Breast epithelium (tissue), 4 donors: ENCODE measurements at regions not wholly inside any gene's neighbourhood (a gene's known extent, or its start where the extent isn't known, plus 50 kb on each side); places are given as distances from the start of the nearest gene placed in this dataset.
A peak's percentile ranks its signal among the peaks of the same experiment; 100 is the strongest.

ENCODE experiments used
- DNase-seq, 2 donors: peaks; one replicate each; pipeline ENCODE4 v3.0.0-alpha.2; 2019; ENCODE audit warnings: low spot score in 2 of 2
- H3K27ac ChIP-seq, 2 donors: fragments of 200-600 bp; sonication (generic) in 1 of 2; one replicate each; pipeline ENCODE4 v1.5.1; 2016 to 2019; ENCODE audit warnings: mild to moderate bottlenecking in 1 of 2
- H3K27me3 ChIP-seq, 2 donors: fragments of 200-600 bp; sonication (generic) in 1 of 2; one replicate each; pipeline versions ENCODE4 v1.5.1 to v1.6.0; 2017 to 2019; ENCODE audit warnings: control low read depth in 1 of 2, mild to moderate bottlenecking in 1 of 2
- H3K36me3 ChIP-seq: fragments of 200-600 bp; one replicate; pipeline ENCODE4 v1.5.1; 2019
- H3K4me1 ChIP-seq, 2 donors: fragments of 200-600 bp; sonication (generic); one replicate each; pipeline ENCODE4 v1.5.1; 2016 to 2019; ENCODE audit warnings: control low read depth in 1 of 2
- H3K4me3 ChIP-seq, 3 donors: fragments of 200-600 bp; sonication (generic); 1 replicate in 2 of 3; 2 replicates in 1 of 3; pipeline ENCODE4 v1.5.1; 2016 to 2019; ENCODE audit warnings: mild to moderate bottlenecking in 3 of 3, moderate library complexity in 2 of 3
- H3K9me3 ChIP-seq, 2 donors: fragments of 200-600 bp; sonication (generic) in 1 of 2; one replicate each; pipeline ENCODE4 v1.5.1; 2016 to 2019; ENCODE audit warnings: control low read depth in 1 of 2
- POLR2A ChIP-seq: fragments of 450-650 bp; IDR thresholded peaks from one replicate; pipeline ENCODE4 v1.6.1; 2016; ENCODE audit warnings: antibody characterized with exemption, mild to moderate bottlenecking, moderate library complexity
- POLR2AphosphoS5 ChIP-seq, 3 donors: sonication (generic); formaldehyde crosslinking; IDR thresholded peaks; one replicate each; pipeline ENCODE4 v1.6.1; 2017; ENCODE audit warnings: antibody characterized with exemption in 3 of 3
- intact Hi-C: fragments of 100-400 bp; cut with DNase I; formaldehyde crosslinking; loops from one replicate; pipeline ENCODE4 v1.15.1; 2023; ENCODE audit warnings: low total_unique reads
- TF ChIP-seq, protein P1 (sequence below), 3 donors: fragments of 450-650 bp; IDR thresholded peaks; one replicate each; pipeline ENCODE4 v1.5.1; 2016 to 2017; ENCODE audit warnings: antibody characterized with exemption in 3 of 3, mild to moderate bottlenecking in 3 of 3, moderate library complexity in 3 of 3

DNA sequence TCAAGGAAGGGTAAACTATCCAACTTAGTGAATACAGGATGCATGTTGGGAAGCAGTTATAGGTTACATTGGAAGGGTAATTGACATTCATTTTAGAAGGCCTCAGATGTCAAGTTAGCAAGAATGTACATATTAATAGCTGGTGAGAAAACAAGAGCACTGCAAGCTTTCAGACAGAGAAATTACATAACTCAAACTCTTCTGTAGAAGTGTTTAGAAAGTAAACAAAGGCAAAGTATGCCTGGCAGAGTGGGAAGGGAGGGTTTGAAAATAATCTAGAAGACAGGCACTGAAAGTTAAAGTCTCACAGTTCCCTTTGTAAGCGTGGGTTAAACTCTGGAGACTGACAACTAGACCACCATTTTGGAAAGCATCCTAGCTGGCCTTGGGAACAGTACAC lies 406.2 kb downstream of the ANKRD50 start:
- H3K27ac ChIP-seq, result no peak overlapping the region

GRCh38 chr4:124307143-124307542 lies 405.4 kb downstream of the ANKRD50 start:
- no peaks in the 10 kb centered on the region for H3K4me1 ChIP-seq
- H3K27ac ChIP-seq, result no peak overlapping the region
- H3K9me3 ChIP-seq, result no peaks in the 10 kb centered on the region
- no peak overlapping the region for H3K4me3 ChIP-seq
- no peak for TF ChIP-seq POLR2A
- H3K36me3 ChIP-seq, result no peaks in the 10 kb centered on the region
- intact Hi-C loops, result no loop called here
- DNase-seq, result no peak
- no peaks in the 10 kb centered on the region for H3K27me3 ChIP-seq

More for the DNA sequence above, 406.2 kb downstream of the ANKRD50 start:
- no peaks in the 10 kb centered on the region for H3K27me3 ChIP-seq
- no peaks in the 10 kb centered on the region for H3K36me3 ChIP-seq
- no peaks in the 10 kb centered on the region for H3K4me1 ChIP-seq
- TF ChIP-seq POLR2AphosphoS5 (IDR thresholded peaks at IDR 0.05) (no peak), POLR2A (no peak)
- TF ChIP-seq, protein P1, sequence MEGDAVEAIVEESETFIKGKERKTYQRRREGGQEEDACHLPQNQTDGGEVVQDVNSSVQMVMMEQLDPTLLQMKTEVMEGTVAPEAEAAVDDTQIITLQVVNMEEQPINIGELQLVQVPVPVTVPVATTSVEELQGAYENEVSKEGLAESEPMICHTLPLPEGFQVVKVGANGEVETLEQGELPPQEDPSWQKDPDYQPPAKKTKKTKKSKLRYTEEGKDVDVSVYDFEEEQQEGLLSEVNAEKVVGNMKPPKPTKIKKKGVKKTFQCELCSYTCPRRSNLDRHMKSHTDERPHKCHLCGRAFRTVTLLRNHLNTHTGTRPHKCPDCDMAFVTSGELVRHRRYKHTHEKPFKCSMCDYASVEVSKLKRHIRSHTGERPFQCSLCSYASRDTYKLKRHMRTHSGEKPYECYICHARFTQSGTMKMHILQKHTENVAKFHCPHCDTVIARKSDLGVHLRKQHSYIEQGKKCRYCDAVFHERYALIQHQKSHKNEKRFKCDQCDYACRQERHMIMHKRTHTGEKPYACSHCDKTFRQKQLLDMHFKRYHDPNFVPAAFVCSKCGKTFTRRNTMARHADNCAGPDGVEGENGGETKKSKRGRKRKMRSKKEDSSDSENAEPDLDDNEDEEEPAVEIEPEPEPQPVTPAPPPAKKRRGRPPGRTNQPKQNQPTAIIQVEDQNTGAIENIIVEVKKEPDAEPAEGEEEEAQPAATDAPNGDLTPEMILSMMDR (IDR thresholded peaks at IDR 0.05), result no peak
- intact Hi-C loops, result no loop called here
- no peaks in the 10 kb centered on the region for H3K9me3 ChIP-seq
- DNase-seq, result no peak
- H3K4me3 ChIP-seq, result no peak overlapping the region

GRCh38 chr4:124318292-124318691 lies 394.2 kb downstream of the ANKRD50 start:
- intact Hi-C loops, result no loop called here
- Histone ChIP-seq H3K27ac (no peak overlapping the region), H3K36me3 (no peaks in the 10 kb centered on the region), H3K9me3 (no peaks in the 10 kb centered on the region), H3K4me1 (no peaks in the 10 kb centered on the region), H3K4me3 (no peak overlapping the region), H3K27me3 (no peaks in the 10 kb centered on the region)
- TF ChIP-seq POLR2A, result no peak
- no peak for DNase-seq

DNA sequence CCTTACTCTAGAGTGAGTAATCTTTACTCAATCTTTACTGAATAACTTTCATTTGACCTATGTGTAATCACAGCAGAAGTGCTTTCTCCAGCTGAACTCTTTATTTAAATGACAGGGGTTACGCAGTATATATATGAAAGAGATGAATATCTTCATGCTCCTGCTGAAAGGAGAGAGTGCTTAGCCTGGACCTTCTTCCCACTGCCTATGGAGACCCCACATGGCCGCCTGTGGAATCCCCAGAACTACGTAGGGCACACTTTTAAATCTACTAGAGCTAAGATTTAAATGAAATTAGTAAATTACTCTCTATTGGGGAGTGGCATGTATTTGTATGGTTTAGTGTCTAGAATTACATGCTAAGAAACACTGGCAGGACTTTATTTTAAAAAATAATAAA lies 391.2 kb downstream of the ANKRD50 start:
- intact Hi-C loops, result no loop called here
- H3K27me3 ChIP-seq, result no peaks in the 10 kb centered on the region

GRCh38 chr4:124322234-124323065 lies 390.1 kb downstream of the ANKRD50 start:
- Histone ChIP-seq H3K4me1 (no peaks in the 10 kb centered on the region), H3K27ac (no peak overlapping the region), H3K36me3 (no peaks in the 10 kb centered on the region), H3K4me3 (peak overlapping the region; percentile 0 to 12 (median 10)), H3K9me3 (no peaks in the 10 kb centered on the region), H3K27me3 (no peaks in the 10 kb centered on the region)
- intact Hi-C loops, result no loop called here
- DNase-seq, result no peak
- TF ChIP-seq POLR2AphosphoS5 (IDR thresholded peaks at IDR 0.05), result no peak
- TF ChIP-seq, protein P1 (IDR thresholded peaks at IDR 0.05), result peak; percentile 39 to 57 (median 57)

More for the DNA sequence above, 391.2 kb downstream of the ANKRD50 start:
- Histone ChIP-seq H3K4me1 (no peaks in the 10 kb centered on the region), H3K9me3 (no peaks in the 10 kb centered on the region), H3K36me3 (no peaks in the 10 kb centered on the region), H3K4me3 (no peak overlapping the region), H3K27ac (no peak overlapping the region)
- no peak for DNase-seq
- TF ChIP-seq, protein P1 (IDR thresholded peaks at IDR 0.05), result no peak
- TF ChIP-seq POLR2AphosphoS5 (IDR thresholded peaks at IDR 0.05), result no peak
- TF ChIP-seq POLR2A, result no peak

- TF ChIP-seq POLR2AphosphoS5 (IDR thresholded peaks at IDR 0.05) (no peak), POLR2A (no peak)
- TF ChIP-seq, protein P1 (IDR thresholded peaks at IDR 0.05), result no peak
- no peaks in the 10 kb centered on the region for H3K27me3 ChIP-seq
- no peaks in the 10 kb centered on the region for H3K4me1 ChIP-seq
- no peak for DNase-seq
- H3K36me3 ChIP-seq, result no peaks in the 10 kb centered on the region
- no peak overlapping the region for H3K27ac ChIP-seq
- H3K4me3 ChIP-seq, result no peak overlapping the region
- intact Hi-C loops, result no loop called here
- no peaks in the 10 kb centered on the region for H3K9me3 ChIP-seq
Measured at GRCh38 chr4:124325690-124326089, 386.8 kb downstream of the ANKRD50 start.
